ENCODE measurements at regions not wholly inside any gene's neighbourhood (a gene's known extent, or its start where the extent isn't known, plus 50 kb on each side); places are given as distances from the start of the nearest gene placed in this dataset.
"Not testable (repeated sequence)": the region's sequence is repeated elsewhere in the genome, so short reads cannot be mapped to it uniquely, and the experiment has no call there.

- no peak for FAIRE-seq
These were observed 228.0 kb upstream of the SLCO3A1 start for GRCh38 chr15:91625506-91625905.

GRCh38 chr15:91627473-91628278 lies 225.8 kb upstream of the SLCO3A1 start:
- no peak for FAIRE-seq

GRCh38 chr15:91630090-91630489 lies 223.4 kb upstream of the SLCO3A1 start:
- FAIRE-seq: no peak

- no peak for FAIRE-seq
These were observed 221.3 kb upstream of the SLCO3A1 start for GRCh38 chr15:91632176-91632575.

GRCh38 chr15:91632981-91633380 lies 220.5 kb upstream of the SLCO3A1 start:
- no peak for FAIRE-seq

GRCh38 chr15:91634179-91634578 lies 219.3 kb upstream of the SLCO3A1 start:
- no peak for FAIRE-seq

- FAIRE-seq: no peak
These were observed 218.4 kb upstream of the SLCO3A1 start for GRCh38 chr15:91635080-91635479.

- no peak for FAIRE-seq
These were observed 217.9 kb upstream of the SLCO3A1 start for GRCh38 chr15:91635641-91636040.

- no peak for FAIRE-seq
These were observed 204.5 kb upstream of the SLCO3A1 start for GRCh38 chr15:91649016-91649415.

GRCh38 chr15:91649831-91650321 lies 203.6 kb upstream of the SLCO3A1 start:
- FAIRE-seq: no peak

GRCh38 chr15:91651251-91651650 lies 202.3 kb upstream of the SLCO3A1 start:
- peak; percentile 98 for FAIRE-seq

- FAIRE-seq: no peak
These were observed 200.8 kb upstream of the SLCO3A1 start for GRCh38 chr15:91652610-91653207.

- FAIRE-seq: not testable (repeated sequence)
These were observed 197.8 kb upstream of the SLCO3A1 start for GRCh38 chr15:91655563-91656290.

- FAIRE-seq: no peak
These were observed 193.3 kb upstream of the SLCO3A1 start for GRCh38 chr15:91660174-91660649.

GRCh38 chr15:91664224-91664836 lies 189.2 kb upstream of the SLCO3A1 start:
- FAIRE-seq: no peak

- no peak for FAIRE-seq
These were observed 188.3 kb upstream of the SLCO3A1 start for GRCh38 chr15:91665212-91665611.

GRCh38 chr15:91668370-91668769 lies 185.1 kb upstream of the SLCO3A1 start:
- FAIRE-seq: no peak

GRCh38 chr15:91670108-91670507 lies 183.4 kb upstream of the SLCO3A1 start:
- no peak for FAIRE-seq

- no peak for FAIRE-seq
These were observed 175.5 kb upstream of the SLCO3A1 start for GRCh38 chr15:91678003-91678402.

- no peak for FAIRE-seq
These were observed 174.1 kb upstream of the SLCO3A1 start for GRCh38 chr15:91679447-91679846.

GRCh38 chr15:91685436-91685835 lies 168.1 kb upstream of the SLCO3A1 start:
- FAIRE-seq: no peak

- no peak for FAIRE-seq
These were observed 164.7 kb upstream of the SLCO3A1 start for GRCh38 chr15:91688811-91689210.

GRCh38 chr15:91689377-91689776 lies 164.1 kb upstream of the SLCO3A1 start:
- no peak for FAIRE-seq

Data from TTC549 (cell line).